ENCODE measurements at regions not wholly inside any gene's neighbourhood (a gene's known extent, or its start where the extent isn't known, plus 50 kb on each side); places are given as distances from the start of the nearest gene placed in this dataset.

DNA sequence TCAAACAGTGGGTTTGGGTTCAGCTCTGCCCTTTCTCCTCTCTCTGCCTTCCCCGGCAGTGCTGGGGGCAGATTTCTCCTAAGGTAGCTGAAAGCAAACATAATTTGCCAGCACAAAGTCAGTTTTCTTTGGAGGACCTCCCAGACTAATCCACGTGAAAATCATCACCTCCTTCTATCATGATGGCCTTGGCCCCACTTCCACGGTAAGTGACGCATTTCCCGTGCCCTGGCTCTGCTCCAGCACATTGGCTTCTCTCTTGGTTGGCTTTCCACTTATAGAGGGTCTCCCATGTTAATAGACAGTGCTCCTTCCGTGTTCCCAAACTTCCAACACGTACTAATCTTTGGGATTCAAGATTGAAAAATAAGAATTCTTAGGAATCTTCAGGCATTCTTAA, 74.1 kb upstream of the TRIO start:
- TF ChIP-seq, protein P1, sequence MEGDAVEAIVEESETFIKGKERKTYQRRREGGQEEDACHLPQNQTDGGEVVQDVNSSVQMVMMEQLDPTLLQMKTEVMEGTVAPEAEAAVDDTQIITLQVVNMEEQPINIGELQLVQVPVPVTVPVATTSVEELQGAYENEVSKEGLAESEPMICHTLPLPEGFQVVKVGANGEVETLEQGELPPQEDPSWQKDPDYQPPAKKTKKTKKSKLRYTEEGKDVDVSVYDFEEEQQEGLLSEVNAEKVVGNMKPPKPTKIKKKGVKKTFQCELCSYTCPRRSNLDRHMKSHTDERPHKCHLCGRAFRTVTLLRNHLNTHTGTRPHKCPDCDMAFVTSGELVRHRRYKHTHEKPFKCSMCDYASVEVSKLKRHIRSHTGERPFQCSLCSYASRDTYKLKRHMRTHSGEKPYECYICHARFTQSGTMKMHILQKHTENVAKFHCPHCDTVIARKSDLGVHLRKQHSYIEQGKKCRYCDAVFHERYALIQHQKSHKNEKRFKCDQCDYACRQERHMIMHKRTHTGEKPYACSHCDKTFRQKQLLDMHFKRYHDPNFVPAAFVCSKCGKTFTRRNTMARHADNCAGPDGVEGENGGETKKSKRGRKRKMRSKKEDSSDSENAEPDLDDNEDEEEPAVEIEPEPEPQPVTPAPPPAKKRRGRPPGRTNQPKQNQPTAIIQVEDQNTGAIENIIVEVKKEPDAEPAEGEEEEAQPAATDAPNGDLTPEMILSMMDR (IDR thresholded peaks at IDR 0.05; ENCODE audit: low read length): no peak
- TF ChIP-seq EZH2 (IDR thresholded peaks at IDR 0.05; ENCODE audit: borderline replicate concordance, low read length): no peak
